Panc1 (cell line): ENCODE measurements at regions not wholly inside any gene's neighbourhood (a gene's known extent, or its start where the extent isn't known, plus 50 kb on each side); places are given as distances from the start of the nearest gene placed in this dataset.

Experiments used
- ATAC-seq: fragments of 200-7000 bp; cut with Tn5 transposase; 2 replicates; pipeline ENCODE4 v1.9.1; 2020; ENCODE audit warnings: mild to moderate bottlenecking, moderate library complexity
- BruUV-seq: library from RNA; stranded (reverse); fragments of 400-500 nt; replicated peaks from 2 replicates; lab custom pipeline; 2021; lab: Mats Ljungman, UMichigan
- CTCF ChIA-PET: fragments of 300-600 bp; sonication (Branson Sonifier 250); formaldehyde crosslinking; loops from one replicate; lab custom pipeline; 2022; ENCODE audit warnings: antibody characterized with exemption; lab: Charles Lee
- POLR2A ChIA-PET: fragments of 300-600 bp; sonication (Branson Sonifier 250); formaldehyde crosslinking; loops from one replicate; lab custom pipeline; 2022; ENCODE audit warnings: antibody characterized with exemption; lab: Charles Lee
- DNase-seq: peaks from one replicate; pipeline ENCODE4 v3.0.0-alpha.2; 2010; ENCODE audit warnings: low read depth, low spot score
- H3K27ac ChIP-seq: 2 replicates; pipeline ENCODE4 v1.5.1; 2011; ENCODE audit warnings: mild to moderate bottlenecking, low read length, inconsistent platforms
- H3K27me3 ChIP-seq: fragments of 200-500 bp; sonication (Bioruptor generic); 2 replicates; pipeline ENCODE4 v1.6.0; 2014; ENCODE audit warnings: low read length, inconsistent platforms; ENCODE audit not compliant: control insufficient read depth, insufficient read depth
- H3K36me3 ChIP-seq: fragments of 200-500 bp; sonication (Bioruptor generic); 2 replicates; pipeline ENCODE4 v1.5.1; 2014; ENCODE audit warnings: inconsistent platforms, mild to moderate bottlenecking, low read length, moderate library complexity; ENCODE audit not compliant: control insufficient read depth, insufficient read depth
- H3K4me1 ChIP-seq: 2 replicates; pipeline ENCODE4 v1.5.1; 2011; ENCODE audit warnings: inconsistent platforms, mild to moderate bottlenecking, low read length, moderate library complexity; ENCODE audit not compliant: control insufficient read depth, insufficient read depth
- H3K4me3 ChIP-seq, 2 experiments: 2 replicates each; pipeline ENCODE4 v1.5.1; 2011 to 2012; ENCODE audit warnings: low read depth in 2 of 2, low read length in 2 of 2, mild to moderate bottlenecking in 2 of 2, inconsistent platforms in 1 of 2, moderate library complexity in 1 of 2
- H3K9me3 ChIP-seq: fragments of 200-500 bp; sonication (Bioruptor generic); 2 replicates; pipeline ENCODE4 v1.5.1; 2014; ENCODE audit warnings: low read depth, mild to moderate bottlenecking, inconsistent platforms, low read length, moderate library complexity; ENCODE audit not compliant: control insufficient read depth, insufficient read depth
- CTCF ChIP-seq: fragments of 450-650 bp; IDR thresholded peaks from 2 replicates; pipeline ENCODE4 v1.5.1; 2017; ENCODE audit warnings: mild to moderate bottlenecking
- POLR2AphosphoS5 ChIP-seq: IDR thresholded peaks from 2 replicates; pipeline ENCODE4 v1.6.1; 2012; ENCODE audit warnings: mild to moderate bottlenecking, low read depth, low read length, moderate library complexity
- REST ChIP-seq, 2 experiments: IDR thresholded peaks; 2 replicates each; pipeline ENCODE4 v1.6.1; 2011 to 2012; ENCODE audit warnings: low read depth in 2 of 2, control low read depth in 1 of 2, low read length in 1 of 2, mild to moderate bottlenecking in 1 of 2, moderate library complexity in 1 of 2; ENCODE audit not compliant: insufficient read depth in 1 of 2
- SIN3A ChIP-seq: IDR thresholded peaks from 2 replicates; pipeline ENCODE4 v1.6.1; 2012; ENCODE audit warnings: low read depth, mild to moderate bottlenecking, low read length, moderate library complexity, borderline replicate concordance; ENCODE audit not compliant: insufficient read depth
- TCF7L2 ChIP-seq: IDR thresholded peaks from 2 replicates; pipeline ENCODE4 v1.6.1; 2011; ENCODE audit warnings: mild to moderate bottlenecking, low read depth, low read length, inconsistent platforms
- in situ Hi-C: cut with HindIII; loops from 2 replicates; pipeline ENCODE4 v1.10.0; 2016; ENCODE audit warnings: low sequenced_read_pairs, low pct_unique_long_range_greater_than_20kb
- intact Hi-C: fragments of 100-400 bp; cut with micrococcal nuclease; formaldehyde crosslinking; loops from one replicate; pipeline ENCODE4 v1.10.0; 2022; ENCODE audit not compliant: unreplicated experiment

GRCh38 chr4:123893011-123893981 is 496.7 kb downstream of the SPRY1 start:
- no peak for ATAC-seq
- no peaks in the 10 kb centered on the region for H3K36me3 ChIP-seq
- H3K27me3 ChIP-seq = no peaks in the 10 kb centered on the region
- no peak for TF ChIP-seq REST (IDR thresholded peaks at IDR 0.05; ENCODE audit: insufficient read depth in 1 of 2, low read depth in 2 of 2, low read length in 1 of 2)
- no peak for TF ChIP-seq POLR2AphosphoS5
- no peak for TF ChIP-seq TCF7L2
- no peak for TF ChIP-seq CTCF
- TF ChIP-seq SIN3A = no peak
- no peaks in the 10 kb centered on the region for H3K4me1 ChIP-seq
- DNase-seq = no peak
- no TSS peak for BruUV-seq
- peak overlapping the region; percentile 51; the same call in 1 of the 2 replicates for H3K27ac ChIP-seq
- CTCF ChIA-PET = no interaction called here
- intact Hi-C loops (no loop called here), in situ Hi-C loops (no loop called here)
- no peaks in the 10 kb centered on the region for H3K9me3 ChIP-seq
- H3K4me3 ChIP-seq = no peak overlapping the region
- POLR2A ChIA-PET = no interaction called here

GRCh38 chr4:123896446-123897071 is 500.0 kb downstream of the SPRY1 start:
- H3K9me3 ChIP-seq = no peaks in the 10 kb centered on the region
- ATAC-seq = no peak
- ChIA-PET CTCF (no interaction called here), POLR2A (no interaction called here)
- H3K4me3 ChIP-seq = no peak overlapping the region
- no TSS peak for BruUV-seq
- no peaks in the 10 kb centered on the region for H3K27me3 ChIP-seq
- no peak overlapping the region for H3K27ac ChIP-seq
- intact Hi-C loops (no loop called here), in situ Hi-C loops (no loop called here)
- no peaks in the 10 kb centered on the region for H3K4me1 ChIP-seq
- H3K36me3 ChIP-seq = no peaks in the 10 kb centered on the region
- TF ChIP-seq SIN3A (no peak), POLR2AphosphoS5 (no peak), CTCF (no peak)
- DNase-seq = no peak
